K562 (cell line): ENCODE measurements at regions not wholly inside any gene's neighbourhood (a gene's known extent, or its start where the extent isn't known, plus 50 kb on each side); places are given as distances from the start of the nearest gene placed in this dataset.

Experiments
- ATAC-seq: fragments of 200-7000 bp; cut with Tn5 transposase; 3 replicates; pipeline ENCODE4 v1.9.1; 2020; ENCODE audit warnings: moderate library complexity
- BruUV-seq: library from RNA; stranded (reverse); fragments of 400-500 nt; replicated peaks from 2 replicates; lab custom pipeline; 2021; lab: Mats Ljungman, UMichigan
- CTCF ChIA-PET: fragments of 300-600 bp; formaldehyde crosslinking; extraction: SDS; loops from one replicate; lab custom pipeline; 2021; ENCODE audit warnings: low intra/inter-chr PET ratio; lab: Yijun Ruan, JAX
- POLR2A ChIA-PET: fragments of 300-600, 350-650 bp; sonication (Branson Sonifier 250); formaldehyde crosslinking; extraction: SDS; loops from one replicate; lab custom pipeline; 2021; ENCODE audit warnings: antibody characterized with exemption, inconsistent platforms; lab: Yijun Ruan, JAX
- DNase-seq, 4 experiments: peaks; one replicate each; pipeline versions ENCODE4 v3.0.0 to v3.0.0-alpha.2; 2011 to 2018; ENCODE audit warnings: low spot score in 3 of 4, mixed read lengths in 3 of 4; ENCODE audit errors: extremely low read depth in 1 of 4
- FAIRE-seq: peaks from 2 replicates; lab custom pipeline; 2011; peaks lifted over from hg19 to GRCh38; lab: Jason Lieb, UNC
- H2AFZ ChIP-seq: 2 replicates; pipeline ENCODE4 v1.6.0; 2011; ENCODE audit warnings: low read depth, low read length, control low read depth, inconsistent platforms
- H3K27ac ChIP-seq: fragments of 200-600 bp; 3 replicates; pipeline ENCODE4 v1.8.0; 2011; ENCODE audit warnings: low read depth, mild to moderate bottlenecking, control low read depth, inconsistent platforms, low read length, moderate library complexity, mixed read lengths; ENCODE audit errors: extremely low read depth
- H3K27me3 ChIP-seq, 2 experiments: fragments of 300-600 bp in 1 of 2; 2 replicates in 1 of 2; 3 replicates in 1 of 2; pipeline versions ENCODE4 v1.6.0 to v1.8.0; 2011; ENCODE audit warnings: inconsistent platforms in 2 of 2, low read length in 2 of 2, mild to moderate bottlenecking in 1 of 2, mixed read lengths in 1 of 2, moderate library complexity in 1 of 2; ENCODE audit not compliant: control insufficient read depth in 2 of 2, insufficient read depth in 2 of 2
- H3K36me3 ChIP-seq: fragments of 300-600 bp; 3 replicates; pipeline ENCODE4 v1.8.0; 2011; ENCODE audit warnings: mild to moderate bottlenecking, low read length, inconsistent platforms; ENCODE audit not compliant: control insufficient read depth, insufficient read depth
- H3K4me1 ChIP-seq, 2 experiments: fragments of 200-600 bp in 1 of 2; replicated peaks in 1 of 2; 2 replicates in 1 of 2; 3 replicates in 1 of 2; pipeline versions ENCODE4 v1.5.1 to v1.8.0; 2011; ENCODE audit warnings: inconsistent platforms in 2 of 2, low read length in 2 of 2, mild to moderate bottlenecking in 1 of 2, mixed read lengths in 1 of 2, moderate library complexity in 1 of 2; ENCODE audit not compliant: control insufficient read depth in 2 of 2, insufficient read depth in 2 of 2
- H3K4me2 ChIP-seq: 2 replicates; pipeline ENCODE4 v1.6.1; 2011; ENCODE audit warnings: low read length, control low read depth, inconsistent platforms, mixed read lengths; ENCODE audit not compliant: insufficient read depth
- H3K4me3 ChIP-seq: fragments of 200-600 bp; sonication (generic), shearing (Covaris generic); 2 replicates; pipeline ENCODE4 v1.5.1; 2016; ENCODE audit warnings: control low read depth, inconsistent platforms
- H3K79me2 ChIP-seq: fragments of 200-600 bp; 3 replicates; pipeline ENCODE4 v1.8.0; 2011; ENCODE audit warnings: low read length, inconsistent platforms; ENCODE audit not compliant: control insufficient read depth, insufficient read depth
- H3K9ac ChIP-seq, 2 experiments: 2 replicates each; pipeline versions ENCODE4 v1.6.0 to v1.6.1; 2011; ENCODE audit warnings: low read depth in 2 of 2, low read length in 2 of 2, control low read depth in 1 of 2, inconsistent platforms in 1 of 2, mild to moderate bottlenecking in 1 of 2, mixed read lengths in 1 of 2; ENCODE audit not compliant: insufficient read depth in 1 of 2
- H3K9me1 ChIP-seq: one replicate; pipeline ENCODE4 v1.6.0; 2011; ENCODE audit warnings: inconsistent platforms, mild to moderate bottlenecking, low read length, moderate library complexity; ENCODE audit not compliant: control insufficient read depth, insufficient read depth
- H3K9me3 ChIP-seq: replicated peaks from 2 replicates; pipeline ENCODE4 v1.5.1; 2011; ENCODE audit warnings: low read depth, low read length, inconsistent platforms; ENCODE audit not compliant: control insufficient read depth, insufficient read depth
- H4K20me1 ChIP-seq: replicated peaks from 2 replicates; pipeline ENCODE4 v1.6.1; 2011; ENCODE audit warnings: low read length, inconsistent platforms, mixed read lengths; ENCODE audit not compliant: control insufficient read depth, insufficient read depth
- CEBPG ChIP-seq, 3 experiments: fragments of 200-800 bp in 1 of 3; sonication (Bioruptor generic) in 1 of 3; sonication (generic) in 1 of 3; formaldehyde crosslinking in 1 of 3; IDR thresholded peaks in 2 of 3; conservative IDR thresholded peaks in 1 of 3; 2 replicates each; pipeline versions ENCODE4 v1.6.1 to v1.8.0; 2016 to 2022; ENCODE audit warnings: missing compliant biosample characterization in 2 of 3, missing genetic modification characterization in 2 of 3, mild to moderate bottlenecking in 1 of 3, missing genetic modification reagents in 1 of 3
- ETV5 ChIP-seq: sonication (generic); formaldehyde crosslinking; IDR thresholded peaks from 2 replicates; pipeline ENCODE4 v1.4.0; 2020; ENCODE audit warnings: low read depth, mild to moderate bottlenecking, missing genetic modification reagents
- NR2C1 ChIP-seq, 2 experiments: fragments of 450-650 bp; IDR thresholded peaks; 2 replicates each; pipeline ENCODE4 v1.6.1; 2017; ENCODE audit warnings: mild to moderate bottlenecking in 2 of 2, antibody characterized with exemption in 1 of 2, inconsistent platforms in 1 of 2, missing compliant biosample characterization in 1 of 2, missing genetic modification characterization in 1 of 2
- NR4A1 ChIP-seq, 2 experiments: fragments of 250-450 bp in 1 of 2; fragments of 450-650 bp in 1 of 2; sonication (Bioruptor Pico) in 1 of 2; IDR thresholded peaks; 2 replicates each; pipeline versions ENCODE4 v1.4.0 to v1.6.1; 2016 to 2020; ENCODE audit warnings: mild to moderate bottlenecking in 2 of 2, missing compliant biosample characterization in 1 of 2, missing genetic modification characterization in 1 of 2, moderate library complexity in 1 of 2
- SMARCA4 ChIP-seq: fragments of 450-650 bp; IDR thresholded peaks from 2 replicates; pipeline ENCODE4 v1.6.1; 2016
- SP2 ChIP-seq: IDR thresholded peaks from 2 replicates; pipeline ENCODE4 v1.6.1; 2011; ENCODE audit warnings: mild to moderate bottlenecking, low read depth, low read length, moderate library complexity; ENCODE audit not compliant: poor library complexity, severe bottlenecking; ENCODE audit errors: extremely low read depth
- SRF ChIP-seq, 2 experiments: fragments of 250-450, 450-650 bp in 1 of 2; sonication (Bioruptor Pico) in 1 of 2; sonication (generic) in 1 of 2; formaldehyde crosslinking; IDR thresholded peaks; 2 replicates each; pipeline versions ENCODE4 v1.5.0 to v1.5.1; 2020 to 2022; ENCODE audit warnings: mild to moderate bottlenecking in 1 of 2, missing genetic modification reagents in 1 of 2
- USF2 ChIP-seq: sonication (generic); formaldehyde crosslinking; IDR thresholded peaks from 2 replicates; pipeline ENCODE4 v1.5.0; 2020; ENCODE audit warnings: missing genetic modification reagents
- WGBS: fragments of 100-300 bp; shearing (Covaris generic); methylation state at CpG from one replicate; pipeline ENCODE4 v1.1.6; 2016; ENCODE audit warnings: low coverage, mixed read lengths; ENCODE audit not compliant: insufficient coverage; ENCODE audit errors: missing lambda C conversion rate; 5-methylcytosine and 5-hydroxymethylcytosine counted together
- in situ Hi-C: fragments of 300-500 bp; cut with MboI; formaldehyde crosslinking; loops from 4 replicates; pipeline ENCODE4 v1.15.0; 2018; ENCODE audit warnings: inconsistent platforms, mixed read lengths
- intact Hi-C: fragments of 100-400 bp; cut with micrococcal nuclease; formaldehyde crosslinking; loops from 2 replicates; pipeline ENCODE4 v1.14.2; 2022
- TF ChIP-seq, protein P1 (sequence below), 2 experiments: fragments of 450-650 bp in 1 of 2; sonication (generic) in 1 of 2; formaldehyde crosslinking in 1 of 2; IDR thresholded peaks in 1 of 2; conservative IDR thresholded peaks in 1 of 2; 2 replicates each; pipeline versions ENCODE4 v1.6.1 to v1.8.1; 2016 to 2023; ENCODE audit warnings: mild to moderate bottlenecking in 2 of 2, moderate library complexity in 2 of 2, inconsistent platforms in 1 of 2, missing genetic modification reagents in 1 of 2

DNA sequence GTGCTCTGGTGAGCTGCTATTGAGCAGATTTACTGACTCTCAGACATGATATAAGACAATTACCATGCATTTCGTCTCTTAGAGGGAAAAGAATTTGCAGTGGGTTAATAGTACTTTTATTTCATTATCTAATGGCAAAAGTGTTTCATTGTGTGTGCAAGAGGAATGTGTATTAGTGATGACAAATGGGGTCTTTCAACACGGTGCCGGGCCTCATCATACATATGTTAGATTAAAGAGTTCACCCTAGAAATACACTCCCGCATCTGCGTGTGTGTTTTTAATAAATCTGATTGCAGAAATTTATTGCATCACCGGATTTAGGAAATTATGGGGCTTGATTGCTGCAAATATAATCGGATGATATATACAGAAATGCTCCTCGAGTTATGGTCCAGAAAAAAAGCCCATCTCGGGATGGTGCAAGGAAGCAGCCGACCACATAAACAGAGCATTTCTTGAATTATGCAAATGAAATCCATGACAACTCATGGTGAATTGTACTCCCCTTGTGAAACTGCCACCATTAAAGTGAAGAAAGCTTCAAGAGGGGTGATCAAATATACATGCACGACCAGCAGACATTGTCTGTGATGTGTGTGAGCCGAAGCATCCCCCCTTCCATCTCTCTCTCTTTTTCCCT is 156.0 kb downstream of the PHETA1 start:
- H3K9me1 ChIP-seq: no peaks in the 10 kb centered on the region
- H3K4me1 ChIP-seq: no peaks in the 10 kb centered on the region
- no peak for FAIRE-seq
- in situ Hi-C loops (no loop called here), intact Hi-C loops (no loop called here)
- no peaks in the 10 kb centered on the region for H3K79me2 ChIP-seq
- no TSS peak for BruUV-seq
- no peak for DNase-seq
- peaks cover 4% of the 10 kb centered on the region; the same call in 1 of the 2 replicates for H4K20me1 ChIP-seq
- POLR2A ChIA-PET: no interaction called here
- H3K27me3 ChIP-seq: peaks cover 18 to 37% of the 10 kb centered on the region in 2 experiments
- no peaks in the 10 kb centered on the region for H3K36me3 ChIP-seq
- H2AFZ ChIP-seq: no peak overlapping the region
- 1% methylated on average over 12 of the region's 12 CpGs for WGBS
- no peaks in the 10 kb centered on the region for H3K9me3 ChIP-seq
- H3K4me3 ChIP-seq: no peak overlapping the region
- H3K27ac ChIP-seq: no peak overlapping the region
- ATAC-seq: no peak
- H3K9ac ChIP-seq: no peak overlapping the region
- no peak overlapping the region for H3K4me2 ChIP-seq
- no peak for TF ChIP-seq CEBPG (CRISPR knock-in tag; IDR thresholded peaks at IDR 0.05)
- peak in 1 of 2 experiments; percentile 41; a peak in 2 of 4 replicates for TF ChIP-seq CEBPG (tag; conservative IDR thresholded peaks at IDR 0.05 in 1 of 2, IDR thresholded peaks at IDR 0.05 in 1 of 2)
- TF ChIP-seq USF2: no peak
- TF ChIP-seq, protein P1, sequence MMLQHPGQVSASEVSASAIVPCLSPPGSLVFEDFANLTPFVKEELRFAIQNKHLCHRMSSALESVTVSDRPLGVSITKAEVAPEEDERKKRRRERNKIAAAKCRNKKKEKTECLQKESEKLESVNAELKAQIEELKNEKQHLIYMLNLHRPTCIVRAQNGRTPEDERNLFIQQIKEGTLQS (IDR thresholded peaks at IDR 0.05): peak; percentile 38; the same call in 1 of the 2 replicates
- TF ChIP-seq, protein P1 (CRISPR knock-in tag; conservative IDR thresholded peaks at IDR 0.05): no peak
- TF ChIP-seq ETV5: no peak
- TF ChIP-seq NR4A1 (CRISPR knock-in tag; IDR thresholded peaks at IDR 0.05): no peak
- TF ChIP-seq NR4A1 (tag; IDR thresholded peaks at IDR 0.05): no peak
- TF ChIP-seq SMARCA4: no peak
- TF ChIP-seq SP2: no peak
- TF ChIP-seq SRF (CRISPR knock-in tag; IDR thresholded peaks at IDR 0.05): no peak
- TF ChIP-seq NR2C1 (IDR thresholded peaks at IDR 0.05): no peak
- TF ChIP-seq NR2C1 (tag; IDR thresholded peaks at IDR 0.05): no peak
- CTCF ChIA-PET: no interaction called here
